IPS-NIHi7 (cell line): ENCODE measurements at regions not wholly inside any gene's neighbourhood (a gene's known extent, or its start where the extent isn't known, plus 50 kb on each side); places are given as distances from the start of the nearest gene placed in this dataset.

Experiments used
- DNase-seq: peaks from one replicate; pipeline ENCODE4 v3.0.0; 2012; ENCODE audit warnings: mixed read lengths; ENCODE audit errors: extremely low spot score

GRCh38 chr3:148146947-148147826 lies 550.5 kb upstream of the AGTR1 start:
- no peak for DNase-seq

DNA sequence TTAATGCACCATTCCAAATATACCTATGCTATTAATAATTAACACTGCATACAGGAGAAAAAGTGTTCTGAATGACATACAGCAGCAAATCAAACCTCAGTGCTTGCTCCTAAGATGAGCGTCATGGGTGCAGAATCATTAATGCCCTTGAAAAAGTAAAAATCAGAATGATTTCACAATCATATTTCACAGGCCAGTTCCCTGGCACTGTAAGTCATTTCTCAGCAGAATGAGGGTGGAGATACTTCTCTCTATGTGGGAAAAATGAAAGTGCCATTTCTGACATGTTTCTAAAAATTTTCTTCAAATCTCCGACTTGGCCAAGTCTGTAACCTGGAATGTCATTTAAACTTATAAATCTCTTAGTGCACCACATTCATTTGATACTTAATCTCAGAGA lies 549.8 kb upstream of the AGTR1 start:
- no peak for DNase-seq

DNA sequence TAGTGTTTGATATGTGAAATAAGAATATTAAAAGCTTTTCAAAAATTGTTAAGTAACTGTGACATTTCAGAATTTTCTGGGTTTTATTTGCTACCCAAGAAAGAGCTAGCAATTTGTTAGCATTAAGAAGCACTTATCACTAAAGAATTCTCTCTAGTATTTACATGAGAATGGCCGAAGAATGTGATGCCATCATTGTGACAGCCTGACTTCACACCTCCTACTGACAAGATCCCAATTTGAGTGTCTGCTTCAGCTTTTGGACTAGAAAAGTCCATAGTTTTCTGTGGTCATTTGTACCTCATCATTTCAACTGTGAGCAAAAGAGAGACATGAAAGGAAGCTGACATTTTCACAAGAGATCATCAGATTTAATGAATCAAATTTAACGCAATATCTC lies 548.1 kb upstream of the AGTR1 start:
- peak; percentile 49 for DNase-seq

- DNase-seq = no peak
Measured at GRCh38 chr3:148150141-148150540, 547.6 kb upstream of the AGTR1 start.

DNA sequence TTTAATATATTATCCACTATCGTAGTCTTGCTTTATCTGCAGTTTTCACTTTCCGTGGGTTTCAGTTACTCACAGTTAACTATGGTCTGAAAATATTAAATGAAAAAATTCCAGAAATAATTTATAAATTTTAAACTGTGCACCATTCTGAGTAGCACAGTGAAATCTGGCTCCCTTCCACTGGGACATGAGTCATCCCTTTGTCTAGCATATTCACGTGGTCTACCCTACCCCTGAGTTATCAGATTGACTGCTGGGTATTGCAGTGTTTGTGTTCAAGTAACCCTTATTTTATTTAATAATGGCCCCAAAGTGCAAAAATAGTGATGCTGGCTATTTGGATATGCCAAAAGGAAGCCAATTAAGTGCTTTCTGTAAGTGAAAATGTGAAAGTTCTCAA lies 539.5 kb upstream of the AGTR1 start:
- DNase-seq = no peak

DNA sequence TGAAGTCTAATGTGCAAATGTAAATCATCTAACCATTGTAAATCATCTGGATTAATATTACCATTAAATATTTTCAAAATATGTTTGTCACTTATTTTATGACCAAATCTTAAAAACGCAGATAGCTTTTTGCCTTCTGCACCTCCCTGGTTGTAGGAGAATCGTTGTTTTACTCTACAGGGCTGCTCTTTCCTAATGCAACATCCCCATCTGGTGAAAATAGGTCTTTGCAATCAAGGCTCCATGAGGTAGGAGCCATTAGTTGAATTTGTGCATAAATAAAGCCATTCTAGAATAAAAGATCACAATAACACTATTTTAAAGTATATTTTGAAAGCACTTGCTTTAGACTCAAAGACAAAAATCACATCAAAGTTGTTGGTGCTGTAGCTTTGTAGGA lies 535.6 kb upstream of the AGTR1 start:
- peak; percentile 12 for DNase-seq

- DNase-seq = no peak
Measured at GRCh38 chr3:148168347-148168746, 529.4 kb upstream of the AGTR1 start.

- DNase-seq = no peak
Measured at GRCh38 chr3:148173851-148174250, 523.9 kb upstream of the AGTR1 start.

DNA sequence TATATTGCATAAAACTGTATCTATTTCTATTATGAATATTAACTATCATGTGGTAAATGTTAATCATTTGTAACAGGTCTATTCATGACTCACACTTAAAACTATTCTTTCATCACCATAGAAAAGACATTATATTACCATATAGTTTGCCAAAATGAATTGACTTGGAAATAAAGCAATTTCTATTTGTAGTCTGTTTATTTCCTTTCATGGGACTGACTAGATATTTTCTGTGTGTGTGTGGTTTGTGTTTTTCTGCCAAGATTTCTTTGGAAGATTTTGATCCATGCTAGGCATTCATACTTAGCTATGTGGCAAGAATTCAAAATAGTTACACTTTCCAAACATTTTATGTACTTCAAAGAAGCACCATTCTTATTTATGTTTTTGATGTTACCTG lies 522.5 kb upstream of the AGTR1 start:
- DNase-seq = no peak

DNA sequence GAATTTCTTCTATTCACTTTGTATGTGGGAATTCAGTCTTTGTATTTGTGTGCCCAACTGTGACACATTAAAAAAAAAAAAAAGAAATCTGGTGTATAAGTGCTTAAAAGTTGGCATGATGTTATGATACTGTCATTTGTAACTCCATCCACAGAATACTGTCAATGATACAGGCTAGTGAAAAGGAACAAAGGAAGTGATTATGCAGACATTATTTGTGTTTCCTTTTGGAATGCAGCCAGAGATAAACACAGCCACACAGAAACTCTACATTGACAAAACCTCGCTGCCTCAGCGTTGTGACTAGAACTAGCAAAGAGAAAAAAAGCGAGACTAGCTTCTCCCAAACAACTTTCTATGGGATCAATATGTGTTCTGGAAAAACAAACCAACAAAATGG lies 519.2 kb upstream of the AGTR1 start:
- DNase-seq = no peak

- DNase-seq = no peak
Measured at GRCh38 chr3:148184798-148185197, 512.9 kb upstream of the AGTR1 start.

- DNase-seq = no peak
Measured at GRCh38 chr3:148186881-148187280, 510.8 kb upstream of the AGTR1 start.

DNA sequence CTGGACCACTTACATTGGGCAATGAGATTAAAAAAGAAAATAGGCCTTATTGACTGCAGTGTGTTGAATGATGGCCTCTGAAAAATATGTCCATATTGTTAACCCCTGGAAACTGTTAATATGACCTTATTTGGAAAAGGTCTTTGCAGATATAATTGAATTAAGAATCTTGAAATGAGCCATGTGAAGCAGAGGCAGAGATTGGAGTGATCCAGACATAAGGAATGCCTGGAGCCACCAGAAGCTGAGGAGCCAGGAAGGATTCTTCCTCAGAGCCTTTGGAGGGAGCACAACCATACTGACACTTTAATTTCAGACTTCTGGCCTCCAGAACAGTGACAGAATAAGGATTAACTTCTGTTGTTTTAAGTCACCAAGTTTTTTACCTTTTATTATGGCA lies 510.4 kb upstream of the AGTR1 start:
- DNase-seq = no peak

GRCh38 chr3:148190441-148190990 lies 507.2 kb upstream of the AGTR1 start:
- no peak for DNase-seq

- no peak for DNase-seq
Measured at GRCh38 chr3:148191966-148192365, 505.7 kb upstream of the AGTR1 start.

DNA sequence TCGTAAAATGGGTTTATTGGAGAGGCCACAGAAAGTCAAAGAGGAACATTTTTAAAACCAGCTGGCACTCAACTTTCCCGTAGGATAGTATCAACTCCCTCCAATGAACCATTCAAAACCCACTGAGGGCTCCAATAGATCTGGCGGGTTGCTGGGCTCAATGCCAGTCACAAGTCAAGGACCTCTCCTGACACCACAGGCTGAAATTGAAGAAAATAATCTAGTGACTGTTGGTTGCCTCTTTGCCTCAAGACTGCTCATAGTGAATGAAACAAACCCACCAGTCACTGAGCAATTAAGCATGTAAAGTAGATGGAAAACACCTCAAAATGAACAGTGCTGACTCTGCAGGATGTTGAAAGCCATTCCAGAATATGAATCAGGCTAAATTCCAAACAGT lies 500.6 kb upstream of the AGTR1 start:
- DNase-seq = no peak

GRCh38 chr3:148202386-148202785 lies 495.3 kb upstream of the AGTR1 start:
- peak; percentile 29 for DNase-seq

GRCh38 chr3:148203297-148204010 lies 494.2 kb upstream of the AGTR1 start:
- peak; percentile 14 for DNase-seq

GRCh38 chr3:148204131-148204530 lies 493.6 kb upstream of the AGTR1 start:
- no peak for DNase-seq

GRCh38 chr3:148205977-148206376 lies 491.7 kb upstream of the AGTR1 start:
- DNase-seq = no peak

DNA sequence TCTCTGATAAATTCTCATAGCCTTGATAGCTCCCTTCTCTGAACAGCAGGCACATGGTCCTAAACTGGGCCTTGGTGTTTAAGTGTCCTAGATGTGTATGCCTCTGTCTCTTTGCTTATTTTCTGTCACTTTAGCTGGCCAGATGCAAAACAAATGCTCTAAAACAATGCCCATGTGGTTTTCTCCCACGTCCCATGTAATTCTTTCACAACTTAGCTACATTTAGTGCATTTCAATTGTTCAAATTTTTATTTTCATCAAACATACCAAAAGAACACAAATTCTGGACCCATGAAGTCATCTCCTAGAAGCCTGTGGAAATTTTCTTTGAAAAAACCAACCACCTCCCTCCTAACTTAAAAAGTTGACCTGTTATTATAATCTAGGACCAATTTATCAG lies 491.3 kb upstream of the AGTR1 start:
- DNase-seq = no peak

DNA sequence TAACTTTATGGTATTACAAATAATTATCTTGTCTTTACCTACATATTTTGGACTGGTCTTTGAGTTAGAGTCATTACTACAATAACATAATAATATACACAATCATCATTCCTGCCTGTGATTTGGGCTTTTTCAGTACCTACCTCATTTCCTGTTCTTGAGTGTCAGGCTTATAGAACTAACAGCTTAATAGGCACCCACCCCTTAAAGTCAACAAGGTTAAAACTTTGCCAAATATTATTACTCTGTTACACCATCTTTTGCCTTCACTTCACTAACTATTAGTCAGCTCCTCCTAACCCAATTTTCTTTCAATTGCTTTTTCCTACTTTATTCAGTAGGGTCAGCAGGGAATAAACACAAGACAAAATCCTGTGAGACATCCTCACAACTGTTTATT lies 488.7 kb upstream of the AGTR1 start:
- DNase-seq = no peak

DNA sequence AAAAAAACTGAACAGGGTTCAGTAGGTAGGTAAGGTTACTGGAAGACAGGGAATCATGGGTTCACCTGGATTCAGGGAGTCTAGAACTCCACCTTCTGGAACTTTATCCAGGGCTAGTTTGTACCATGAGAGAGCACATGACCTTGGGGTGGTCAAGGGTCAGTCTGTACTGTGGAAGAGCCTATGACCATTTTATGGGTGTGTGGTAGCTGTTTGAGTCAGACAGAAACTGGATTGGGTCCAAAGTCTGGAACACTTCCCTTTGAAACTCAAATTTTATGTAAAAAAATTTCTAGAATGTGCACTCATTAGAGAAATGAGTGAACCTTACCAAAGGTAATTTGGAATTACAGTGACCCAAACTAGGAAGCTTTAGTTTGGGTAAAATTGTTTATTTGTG lies 486.0 kb upstream of the AGTR1 start:
- DNase-seq = no peak
